GM10266 (cell line): ENCODE measurements at regions not wholly inside any gene's neighbourhood (a gene's known extent, or its start where the extent isn't known, plus 50 kb on each side); places are given as distances from the start of the nearest gene placed in this dataset.
"Not testable (repeated sequence)": the region's sequence is repeated elsewhere in the genome, so short reads cannot be mapped to it uniquely, and the experiment has no call there.

ENCODE experiments used
- DNase-seq: peaks from one replicate; pipeline ENCODE4 v3.0.0; 2012; ENCODE audit errors: extremely low spot score
- CTCF ChIP-seq: IDR thresholded peaks from 2 replicates; pipeline ENCODE4 v1.5.1; 2012; ENCODE audit warnings: mild to moderate bottlenecking, low read depth; ENCODE audit not compliant: control insufficient read depth, insufficient read depth; ENCODE audit errors: missing control alignments

GRCh38 chr6:74578339-74578738 lies 627.5 kb downstream of the COL12A1 start:
- no peak for TF ChIP-seq CTCF
- no peak for DNase-seq

GRCh38 chr6:74577619-74578018 lies 628.2 kb downstream of the COL12A1 start:
- DNase-seq = peak; percentile 15
- TF ChIP-seq CTCF = no peak

- no peak for DNase-seq
- peak; percentile 14 for TF ChIP-seq CTCF
Observed at GRCh38 chr6:74574794-74575193, 631.1 kb downstream of the COL12A1 start.

DNA sequence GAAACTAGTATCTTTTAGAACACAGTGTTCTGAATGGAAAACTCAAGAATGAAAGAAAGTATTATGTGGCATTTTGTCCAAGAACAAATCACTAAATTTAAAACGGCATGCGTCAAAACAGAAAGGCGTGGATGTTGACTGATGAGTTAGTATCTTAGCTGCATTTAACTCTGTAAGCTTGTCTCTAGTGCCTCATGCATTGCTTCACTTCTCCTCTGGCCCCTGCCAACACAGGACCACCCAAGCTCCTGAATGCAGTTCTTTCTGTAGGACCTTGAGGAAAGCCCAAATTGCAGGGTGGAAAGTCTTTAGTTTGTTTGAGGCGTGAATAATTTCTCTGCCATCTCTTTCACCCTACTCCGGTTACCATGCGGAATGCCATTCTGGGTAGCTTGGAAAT lies 632.2 kb downstream of the COL12A1 start:
- TF ChIP-seq CTCF = no peak
- DNase-seq = no peak

DNA sequence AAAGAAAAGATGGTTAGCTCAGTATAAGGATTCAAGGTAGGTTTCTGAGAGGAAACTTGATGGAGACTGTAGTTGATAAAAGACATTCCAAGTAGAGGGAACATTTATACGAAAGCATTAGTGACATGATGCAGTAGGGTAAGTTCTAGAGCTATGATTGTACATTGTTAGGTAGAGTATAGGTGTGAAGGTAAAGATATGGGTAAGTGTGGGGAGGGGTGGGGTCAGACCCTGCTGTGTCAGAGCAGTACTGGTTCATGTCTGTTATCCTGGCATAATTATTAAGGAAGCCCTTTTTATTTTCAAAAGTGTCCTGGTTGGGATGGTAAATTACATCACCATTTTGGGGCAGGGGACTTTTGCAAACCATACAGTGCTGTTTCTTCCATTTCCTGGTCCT lies 635.8 kb downstream of the COL12A1 start:
- no peak for TF ChIP-seq CTCF
- DNase-seq = no peak

GRCh38 chr6:74568861-74569260 lies 637.0 kb downstream of the COL12A1 start:
- no peak for DNase-seq
- TF ChIP-seq CTCF = no peak

GRCh38 chr6:74567923-74568290 lies 637.9 kb downstream of the COL12A1 start:
- not testable (repeated sequence) for DNase-seq

- DNase-seq = no peak
- TF ChIP-seq CTCF = no peak
Observed at GRCh38 chr6:74567281-74567922, 638.5 kb downstream of the COL12A1 start.
